GM12878 (cell line): ENCODE measurements at regions not wholly inside any gene's neighbourhood (a gene's known extent, or its start where the extent isn't known, plus 50 kb on each side); places are given as distances from the start of the nearest gene placed in this dataset.

ENCODE experiments used
- ATAC-seq: fragments of 200-7000 bp; cut with Tn5 transposase; 3 replicates; pipeline ENCODE4 v1.9.1; 2020; ENCODE audit warnings: mild to moderate bottlenecking, moderate library complexity
- BruUV-seq: library from RNA; stranded (reverse); fragments of 400-500 nt; replicated peaks from 2 replicates; lab custom pipeline; 2021; lab: Mats Ljungman, UMichigan
- CTCF ChIA-PET: fragments of 300-600 bp; sonication (Branson Sonifier 250); formaldehyde crosslinking; extraction: SDS; loops from one replicate; lab custom pipeline; 2021; ENCODE audit warnings: inconsistent platforms; lab: Yijun Ruan, JAX
- POLR2A ChIA-PET: fragments of 350-600 bp; formaldehyde crosslinking; extraction: SDS; loops from one replicate; lab custom pipeline; 2021; ENCODE audit warnings: inconsistent platforms; lab: Charles Lee
- RAD21 ChIA-PET: fragments of 300-600 bp; sonication (Branson Sonifier 250); formaldehyde crosslinking; loops from one replicate; lab custom pipeline; 2023; ENCODE audit warnings: antibody characterized with exemption; ENCODE audit not compliant: unreplicated experiment; lab: Charles Lee
- SMC1A ChIA-PET: fragments of 300-600 bp; sonication (Branson Sonifier 250); formaldehyde crosslinking; loops from one replicate; lab custom pipeline; 2023; ENCODE audit not compliant: unreplicated experiment, uncharacterized antibody; lab: Charles Lee
- DNase-seq: peaks from one replicate; pipeline ENCODE4 v3.0.0-alpha.2; 2011; ENCODE audit warnings: low read depth, low spot score
- FAIRE-seq: peaks from 3 replicates; lab custom pipeline; 2011; peaks lifted over from hg19 to GRCh38; lab: Jason Lieb, UNC
- H2AFZ ChIP-seq: 2 replicates; pipeline ENCODE4 v1.6.0; 2011; ENCODE audit warnings: low read depth, low read length, control low read depth; ENCODE audit not compliant: control insufficient read depth
- H3K27ac ChIP-seq: 2 replicates; pipeline ENCODE4 v1.5.1; 2011; ENCODE audit warnings: control low read depth; ENCODE audit not compliant: control insufficient read depth, insufficient read depth
- H3K27me3 ChIP-seq, 2 experiments: replicated peaks in 1 of 2; 2 replicates each; pipeline versions ENCODE4 v1.6.0 to v1.6.1; 2011; ENCODE audit warnings: low read length in 1 of 2; ENCODE audit not compliant: control insufficient read depth in 2 of 2, insufficient read depth in 2 of 2
- H3K36me3 ChIP-seq, 2 experiments: 2 replicates each; pipeline ENCODE4 v1.5.1; 2011; ENCODE audit warnings: low read length in 1 of 2; ENCODE audit not compliant: control insufficient read depth in 2 of 2, insufficient read depth in 2 of 2
- H3K4me1 ChIP-seq: 2 replicates; pipeline ENCODE4 v1.6.1; 2011; ENCODE audit warnings: mild to moderate bottlenecking, low read length, moderate library complexity, mixed read lengths; ENCODE audit not compliant: control insufficient read depth, insufficient read depth
- H3K4me2 ChIP-seq: 2 replicates; pipeline ENCODE4 v1.6.0; 2011; ENCODE audit warnings: control low read depth; ENCODE audit not compliant: control insufficient read depth, insufficient read depth
- H3K4me3 ChIP-seq: fragments of 200-600 bp; sonication (generic); 2 replicates; pipeline ENCODE4 v1.5.1; 2016
- H3K79me2 ChIP-seq: 2 replicates; pipeline ENCODE4 v1.6.0; 2011; ENCODE audit warnings: low read length; ENCODE audit not compliant: control insufficient read depth, insufficient read depth
- H3K9ac ChIP-seq: 2 replicates; pipeline ENCODE4 v1.8.0; 2011; ENCODE audit warnings: low read length, control low read depth, mixed read lengths; ENCODE audit not compliant: control insufficient read depth, insufficient read depth
- H3K9me3 ChIP-seq: replicated peaks from 3 replicates; pipeline ENCODE4 v1.5.1; 2011; ENCODE audit warnings: mild to moderate bottlenecking, low read length; ENCODE audit not compliant: control insufficient read depth, insufficient read depth
- H4K20me1 ChIP-seq: 2 replicates; pipeline ENCODE4 v1.6.0; 2011; ENCODE audit not compliant: control insufficient read depth, insufficient read depth
- BACH1 ChIP-seq: fragments of 450-650 bp; IDR thresholded peaks from 2 replicates; pipeline ENCODE4 v1.6.1; 2017; ENCODE audit warnings: mild to moderate bottlenecking, borderline replicate concordance
- CHD2 ChIP-seq: IDR thresholded peaks from 2 replicates; pipeline ENCODE4 v1.6.1; 2011; ENCODE audit warnings: low read depth, low read length, improper control_type of control experiment, borderline replicate concordance
- CREB1 ChIP-seq: IDR thresholded peaks from 2 replicates; pipeline ENCODE4 v1.6.1; 2012; ENCODE audit warnings: low read depth, mild to moderate bottlenecking, inconsistent platforms
- DPF2 ChIP-seq: fragments of 450-650 bp; IDR thresholded peaks from 2 replicates; pipeline ENCODE4 v1.6.1; 2017; ENCODE audit warnings: mild to moderate bottlenecking
- ELK1 ChIP-seq: IDR thresholded peaks from 2 replicates; pipeline ENCODE4 v1.6.1; 2012; ENCODE audit warnings: low read depth, low read length, improper control_type of control experiment
- POLR2A ChIP-seq: IDR thresholded peaks from 2 replicates; pipeline ENCODE4 v1.6.1; 2011; ENCODE audit warnings: low read depth, mild to moderate bottlenecking, low read length
- SMC3 ChIP-seq: IDR thresholded peaks from 2 replicates; pipeline ENCODE4 v1.6.1; 2011; ENCODE audit warnings: low read length, improper control_type of control experiment, borderline replicate concordance
- WGBS: methylation state at CpG from one replicate; pipeline ENCODE4 v1.1.6; 2016; ENCODE audit warnings: low lambda C conversion rate; ENCODE audit not compliant: insufficient replicate concordance, insufficient coverage; ENCODE audit errors: missing lambda C conversion rate; 5-methylcytosine and 5-hydroxymethylcytosine counted together
- in situ Hi-C: fragments of 300-500 bp; cut with MboI; formaldehyde crosslinking; loops from 9 replicates; pipeline ENCODE4 v1.14.3; 2018; ENCODE audit warnings: mixed read lengths
- intact Hi-C: fragments of 100-400 bp; cut with micrococcal nuclease; formaldehyde crosslinking; loops from one replicate; pipeline ENCODE4 v1.14.2; 2022; ENCODE audit not compliant: unreplicated experiment

GRCh38 chr5:4048398-4048797 is 452.8 kb downstream of the IRX1 start (continued):
- no peak for TF ChIP-seq SMC3
- TF ChIP-seq ELK1, result no peak
- no peak for TF ChIP-seq CHD2
- TF ChIP-seq DPF2, result no peak

- ChIA-PET RAD21 (no interaction called here), CTCF (no interaction called here), POLR2A (no interaction called here), SMC1A (no interaction called here)
- Histone ChIP-seq H3K9me3 (no peaks in the 10 kb centered on the region; the same call in 2 of the 3 replicates), H3K4me1 (no peaks in the 10 kb centered on the region), H3K79me2 (no peaks in the 10 kb centered on the region), H3K4me3 (no peak overlapping the region), H3K36me3 (no peaks in the 10 kb centered on the region), H3K9ac (no peak overlapping the region), H3K4me2 (no peak overlapping the region), H3K27me3 (no peaks in the 10 kb centered on the region), H2AFZ (no peak overlapping the region), H3K27ac (no peak overlapping the region), H4K20me1 (no peaks in the 10 kb centered on the region)
- ATAC-seq, result no peak
- intact Hi-C loops (no loop called here), in situ Hi-C loops (no loop called here)
- 8% methylated on average over 6 of the region's 6 CpGs for WGBS
- TF ChIP-seq POLR2A, result no peak
- TF ChIP-seq CREB1, result no peak
- FAIRE-seq, result no peak
- BruUV-seq, result no TSS peak
- DNase-seq, result no peak
Measured at GRCh38 chr5:4050203-4050602, 454.6 kb downstream of the IRX1 start.

- no peaks in the 10 kb centered on the region for H4K20me1 ChIP-seq
- H3K9ac ChIP-seq, result no peak overlapping the region
- no peak for FAIRE-seq
- no peaks in the 10 kb centered on the region for H3K79me2 ChIP-seq
- H2AFZ ChIP-seq, result no peak overlapping the region
- no peaks in the 10 kb centered on the region for H3K4me1 ChIP-seq
- H3K9me3 ChIP-seq, result no peaks in the 10 kb centered on the region; the same call in 2 of the 3 replicates
- ChIA-PET CTCF (no interaction called here), SMC1A (no interaction called here), RAD21 (no interaction called here), POLR2A (no interaction called here)
- H3K27ac ChIP-seq, result no peak overlapping the region
- H3K4me3 ChIP-seq, result no peak overlapping the region
- H3K27me3 ChIP-seq, result no peaks in the 10 kb centered on the region
- no peak for DNase-seq
- H3K4me2 ChIP-seq, result no peak overlapping the region
- in situ Hi-C loops, result no loop called here
- no TSS peak for BruUV-seq
- WGBS, result 34% methylated on average over 4 of the region's 4 CpGs
- H3K36me3 ChIP-seq, result no peaks in the 10 kb centered on the region
- intact Hi-C loops, result no loop called here
- no peak for TF ChIP-seq BACH1
- no peak for ATAC-seq
Measured at GRCh38 chr5:4053136-4053535, 457.5 kb downstream of the IRX1 start.
